T-helper 2 cell treated with Interferon-gamma antibody and Interleukin-4, amounts not matched to agents 100 ng/mL and 5 ng/mL, for 36 hours (primary cell): ENCODE measurements at regions not wholly inside any gene's neighbourhood (a gene's known extent, or its start where the extent isn't known, plus 50 kb on each side); places are given as distances from the start of the nearest gene placed in this dataset.

Experiments
- intact Hi-C: fragments of 100-400 bp; cut with micrococcal nuclease; formaldehyde crosslinking; loops from one replicate; pipeline ENCODE4 v1.15.1; 2023

- intact Hi-C loops, result no loop called here
Measured at GRCh38 chr7:109125001-109125400, 555.3 kb downstream of the DNAJB9 start.

GRCh38 chr7:109126404-109127050, 556.9 kb downstream of the DNAJB9 start:
- intact Hi-C loops, result no loop called here

GRCh38 chr7:109127145-109127544, 557.5 kb downstream of the DNAJB9 start:
- intact Hi-C loops, result no loop called here

GRCh38 chr7:109131141-109131540, 561.5 kb downstream of the DNAJB9 start:
- intact Hi-C loops, result no loop called here

- intact Hi-C loops, result no loop called here
Measured at GRCh38 chr7:109136893-109137292, 567.2 kb downstream of the DNAJB9 start.

GRCh38 chr7:109154748-109155147, 585.1 kb downstream of the DNAJB9 start:
- intact Hi-C loops, result no loop called here

GRCh38 chr7:109158246-109158645, 588.6 kb downstream of the DNAJB9 start:
- intact Hi-C loops, result no loop called here

GRCh38 chr7:109176661-109177060, 607.0 kb downstream of the DNAJB9 start:
- intact Hi-C loops, result no loop called here

GRCh38 chr7:109178342-109178741, 608.7 kb downstream of the DNAJB9 start:
- intact Hi-C loops, result no loop called here

- intact Hi-C loops, result no loop called here
Measured at GRCh38 chr7:109179601-109180000, 609.9 kb downstream of the DNAJB9 start.

GRCh38 chr7:109190766-109191398, 621.2 kb downstream of the DNAJB9 start:
- intact Hi-C loops, result no loop called here

GRCh38 chr7:109206196-109206595, 636.5 kb downstream of the DNAJB9 start:
- intact Hi-C loops, result no loop called here

GRCh38 chr7:109213081-109213480, 643.4 kb downstream of the DNAJB9 start:
- intact Hi-C loops, result no loop called here

GRCh38 chr7:109215341-109215740, 645.7 kb downstream of the DNAJB9 start:
- intact Hi-C loops, result no loop called here

GRCh38 chr7:109224100-109224499, 654.4 kb downstream of the DNAJB9 start:
- intact Hi-C loops, result no loop called here

- intact Hi-C loops, result no loop called here
Measured at GRCh38 chr7:109226699-109227098, 657.0 kb downstream of the DNAJB9 start.

GRCh38 chr7:109235316-109235715, 665.6 kb downstream of the DNAJB9 start:
- intact Hi-C loops, result no loop called here

- intact Hi-C loops, result no loop called here
Measured at GRCh38 chr7:109246330-109247077, 676.8 kb downstream of the DNAJB9 start.

GRCh38 chr7:109256762-109257560, 687.3 kb downstream of the DNAJB9 start:
- intact Hi-C loops, result no loop called here

GRCh38 chr7:109259151-109259550, 689.5 kb downstream of the DNAJB9 start:
- intact Hi-C loops, result no loop called here

- intact Hi-C loops, result no loop called here
Measured at GRCh38 chr7:109261781-109262180, 692.1 kb downstream of the DNAJB9 start.

- intact Hi-C loops, result no loop called here
Measured at GRCh38 chr7:109266610-109267009, 696.9 kb downstream of the DNAJB9 start.
